Nephron progenitor cell (in vitro differentiated cells): ENCODE measurements at regions not wholly inside any gene's neighbourhood (a gene's known extent, or its start where the extent isn't known, plus 50 kb on each side); places are given as distances from the start of the nearest gene placed in this dataset.

Source experiments
- DNase-seq: peaks from one replicate; pipeline ENCODE4 v3.0.0; 2021
- H3K27ac Mint-ChIP-seq: 2 replicates; pipeline ENCODE4 v1.8.0; 2021; ENCODE audit warnings: mild to moderate bottlenecking, moderate library complexity, mixed read lengths
- H3K27me3 Mint-ChIP-seq: 2 replicates; pipeline ENCODE4 v1.8.0; 2021; ENCODE audit warnings: mild to moderate bottlenecking, low read depth, mixed read lengths; ENCODE audit not compliant: poor library complexity
- H3K36me3 Mint-ChIP-seq: 2 replicates; pipeline ENCODE4 v1.8.0; 2021; ENCODE audit warnings: low read depth, mixed read lengths
- H3K4me1 Mint-ChIP-seq: 2 replicates; pipeline ENCODE4 v1.8.0; 2021; ENCODE audit warnings: mixed read lengths
- H3K4me3 Mint-ChIP-seq: 2 replicates; pipeline ENCODE4 v1.8.0; 2021; ENCODE audit warnings: mild to moderate bottlenecking, moderate library complexity, mixed read lengths
- H3K9me3 Mint-ChIP-seq: 2 replicates; pipeline ENCODE4 v1.8.0; 2021; ENCODE audit warnings: mild to moderate bottlenecking, moderate library complexity, mixed read lengths
- CTCF ChIP-seq: fragments of 200-600 bp; sonication (generic); IDR thresholded peaks from 2 replicates; pipeline ENCODE4 v1.5.0; 2021; ENCODE audit warnings: antibody characterized with exemption

- TF ChIP-seq CTCF = no peak
- H3K36me3 Mint-ChIP-seq = peaks cover 10% of the 10 kb centered on the region
- DNase-seq = no peak
- H3K4me1 Mint-ChIP-seq = peaks cover 56% of the 10 kb centered on the region
- no peak overlapping the region for H3K4me3 Mint-ChIP-seq
- no peak overlapping the region for H3K27ac Mint-ChIP-seq
- H3K27me3 Mint-ChIP-seq = peaks cover 15% of the 10 kb centered on the region
- peaks cover 18% of the 10 kb centered on the region for H3K9me3 Mint-ChIP-seq
Measured at GRCh38 chr9:79263628-79264027, 308.1 kb upstream of the TLE4 start.

GRCh38 chr9:79264041-79264440 lies 307.7 kb upstream of the TLE4 start:
- Mint-ChIP-seq H3K27me3 (peaks cover 15% of the 10 kb centered on the region), H3K27ac (peak overlapping the region; percentile 91)
- TF ChIP-seq CTCF = no peak

GRCh38 chr9:79264511-79265355 lies 307.0 kb upstream of the TLE4 start:
- Mint-ChIP-seq H3K9me3 (peaks cover 18% of the 10 kb centered on the region), H3K27ac (peak overlapping the region; percentile 91), H3K36me3 (peaks cover 10% of the 10 kb centered on the region), H3K4me1 (peaks cover 52% of the 10 kb centered on the region), H3K27me3 (peaks cover 15% of the 10 kb centered on the region), H3K4me3 (no peak overlapping the region)
- DNase-seq = no peak
- no peak for TF ChIP-seq CTCF

More at GRCh38 chr9:79264041-79264440, 307.7 kb upstream of the TLE4 start:
- H3K4me3 Mint-ChIP-seq = no peak overlapping the region
- peaks cover 52% of the 10 kb centered on the region for H3K4me1 Mint-ChIP-seq
- peaks cover 10% of the 10 kb centered on the region for H3K36me3 Mint-ChIP-seq
- DNase-seq = no peak
- H3K9me3 Mint-ChIP-seq = peaks cover 18% of the 10 kb centered on the region

- no peak for TF ChIP-seq CTCF
- Mint-ChIP-seq H3K36me3 (peaks cover 6% of the 10 kb centered on the region), H3K27me3 (no peaks in the 10 kb centered on the region), H3K9me3 (peaks cover 12% of the 10 kb centered on the region), H3K27ac (no peak overlapping the region), H3K4me3 (no peak overlapping the region), H3K4me1 (peaks cover 46% of the 10 kb centered on the region)
- DNase-seq = no peak
Measured at GRCh38 chr9:79266986-79267385, 304.8 kb upstream of the TLE4 start.

GRCh38 chr9:79268806-79269205 lies 303.0 kb upstream of the TLE4 start:
- Mint-ChIP-seq H3K9me3 (peaks cover 3% of the 10 kb centered on the region), H3K4me3 (no peak overlapping the region), H3K36me3 (no peaks in the 10 kb centered on the region), H3K27me3 (no peaks in the 10 kb centered on the region), H3K27ac (no peak overlapping the region), H3K4me1 (peaks cover 36% of the 10 kb centered on the region)
- DNase-seq = no peak
- TF ChIP-seq CTCF = no peak

GRCh38 chr9:79273311-79273710 lies 298.5 kb upstream of the TLE4 start:
- no peak overlapping the region for H3K4me3 Mint-ChIP-seq

More at GRCh38 chr9:79273311-79273710, 298.5 kb upstream of the TLE4 start:
- TF ChIP-seq CTCF = no peak
- H3K4me1 Mint-ChIP-seq = peaks cover 2% of the 10 kb centered on the region
- no peak for DNase-seq
- peaks cover 5% of the 10 kb centered on the region for H3K27me3 Mint-ChIP-seq
- H3K27ac Mint-ChIP-seq = no peak overlapping the region
- H3K36me3 Mint-ChIP-seq = no peaks in the 10 kb centered on the region
- peaks cover 1% of the 10 kb centered on the region for H3K9me3 Mint-ChIP-seq
